SK-N-SH (cell line): ENCODE measurements at regions not wholly inside any gene's neighbourhood (a gene's known extent, or its start where the extent isn't known, plus 50 kb on each side); places are given as distances from the start of the nearest gene placed in this dataset.

Experiments used
- CTCF ChIA-PET: fragments of 300-600, 350-600 bp; formaldehyde crosslinking; extraction: SDS; loops from one replicate; lab custom pipeline; 2021; lab: Yijun Ruan, JAX
- POLR2A ChIA-PET: fragments of 350-600 bp; sonication (Branson Sonifier 250); formaldehyde crosslinking; extraction: SDS; loops from one replicate; lab custom pipeline; 2020; ENCODE audit warnings: antibody characterized with exemption, inconsistent platforms; lab: Yijun Ruan, JAX
- DNase-seq: peaks from one replicate; pipeline ENCODE4 v3.0.0; 2012
- H2AFZ ChIP-seq: fragments of 200-600 bp; sonication (generic); 2 replicates; pipeline ENCODE4 v1.8.1; 2016; ENCODE audit warnings: antibody characterized with exemption, mild to moderate bottlenecking, low read depth
- H3F3A ChIP-seq: fragments of 200-600 bp; sonication (generic); replicated peaks from 2 replicates; pipeline ENCODE3; 2016; ENCODE audit warnings: antibody characterized with exemption, mild to moderate bottlenecking; ENCODE audit not compliant: insufficient read depth
- H3K27ac ChIP-seq, 2 experiments: fragments of 200-500 bp in 1 of 2; fragments of 200-600 bp in 1 of 2; sonication (Bioruptor generic) in 1 of 2; sonication (generic), shearing (Covaris generic) in 1 of 2; 2 replicates each; pipeline versions ENCODE4 v1.5.1 to v1.6.1; 2014 to 2016; ENCODE audit warnings: low read depth in 2 of 2, inconsistent platforms in 1 of 2, low read length in 1 of 2, mild to moderate bottlenecking in 1 of 2, mixed read lengths in 1 of 2
- H3K27me3 ChIP-seq: fragments of 200-600 bp; sonication (generic), shearing (Covaris generic); 2 replicates; pipeline ENCODE4 v1.6.1; 2016; ENCODE audit warnings: mixed run types; ENCODE audit not compliant: insufficient read depth
- H3K36me3 ChIP-seq, 2 experiments: fragments of 200-500 bp in 1 of 2; fragments of 200-600 bp in 1 of 2; sonication (Bioruptor generic) in 1 of 2; sonication (generic) in 1 of 2; replicated peaks in 1 of 2; 2 replicates each; pipeline versions ENCODE3 to v1.5.1; 2014 to 2016; ENCODE audit warnings: low read length in 1 of 2, mild to moderate bottlenecking in 1 of 2; ENCODE audit not compliant: insufficient read depth in 2 of 2, control insufficient read depth in 1 of 2
- H3K4me1 ChIP-seq, 2 experiments: fragments of 200-500 bp in 1 of 2; fragments of 200-600 bp in 1 of 2; sonication (Bioruptor generic) in 1 of 2; sonication (generic), shearing (Covaris generic) in 1 of 2; 2 replicates each; pipeline versions ENCODE4 v1.5.1 to v1.6.1; 2014 to 2016; ENCODE audit warnings: low read depth in 1 of 2, low read length in 1 of 2, mixed run types in 1 of 2; ENCODE audit not compliant: insufficient read depth in 2 of 2, control insufficient read depth in 1 of 2
- H3K4me2 ChIP-seq: fragments of 200-600 bp; sonication (generic), shearing (Covaris generic); 2 replicates; pipeline ENCODE4 v1.6.1; 2017; ENCODE audit warnings: mixed run types
- H3K4me3 ChIP-seq, 2 experiments: fragments of 200-500 bp in 1 of 2; fragments of 200-600 bp in 1 of 2; sonication (Bioruptor generic) in 1 of 2; sonication (generic), shearing (Covaris generic) in 1 of 2; 2 replicates each; pipeline versions ENCODE4 v1.5.1 to v1.8.1; 2014 to 2016; ENCODE audit warnings: low read depth in 2 of 2, inconsistent platforms in 1 of 2, low read length in 1 of 2, mild to moderate bottlenecking in 1 of 2, mixed read lengths in 1 of 2, moderate library complexity in 1 of 2
- H3K79me2 ChIP-seq: fragments of 200-600 bp; sonication (generic); 2 replicates; pipeline ENCODE4 v1.8.1; 2017; ENCODE audit warnings: mild to moderate bottlenecking; ENCODE audit not compliant: insufficient read depth
- H3K9ac ChIP-seq: fragments of 200-600 bp; sonication (generic); 2 replicates; pipeline ENCODE4 v1.6.1; 2017; ENCODE audit warnings: mixed run types
- H3K9me2 ChIP-seq: fragments of 200-600 bp; sonication (generic); 2 replicates; pipeline ENCODE4 v1.6.1; 2017; ENCODE audit warnings: mixed run types
- H3K9me3 ChIP-seq: fragments of 200-600 bp; sonication (generic); 2 replicates; pipeline ENCODE4 v1.6.1; 2017; ENCODE audit warnings: mixed run types, mild to moderate bottlenecking, moderate library complexity
- H4K20me1 ChIP-seq: fragments of 200-600 bp; sonication (generic); 2 replicates; pipeline ENCODE4 v1.6.1; 2017; ENCODE audit warnings: mild to moderate bottlenecking, mixed run types; ENCODE audit not compliant: insufficient read depth
- CHD2 ChIP-seq: fragments of 150-350 bp; IDR thresholded peaks from 2 replicates; pipeline ENCODE4 v1.6.1; 2018; ENCODE audit warnings: low read length; ENCODE audit not compliant: partially characterized antibody
- ELF1 ChIP-seq: IDR thresholded peaks from 2 replicates; pipeline ENCODE4 v1.4.0; 2012
- EZH2phosphoT487 ChIP-seq: fragments of 200-600 bp; sonication (generic); IDR thresholded peaks from 2 replicates; pipeline ENCODE4 v1.6.1; 2017; ENCODE audit warnings: low read depth, mixed run types, mild to moderate bottlenecking, antibody characterized with exemption, moderate library complexity, borderline replicate concordance
- FOSL2 ChIP-seq: IDR thresholded peaks from 2 replicates; pipeline ENCODE4 v1.4.0; 2012; ENCODE audit warnings: low read depth, mild to moderate bottlenecking, moderate library complexity, borderline replicate concordance
- FOXJ3 ChIP-seq: sonication (generic); formaldehyde crosslinking; IDR thresholded peaks from 2 replicates; pipeline ENCODE4 v1.5.1; 2020; ENCODE audit warnings: mild to moderate bottlenecking, missing genetic modification reagents
- GABPA ChIP-seq: IDR thresholded peaks from 2 replicates; pipeline ENCODE4 v1.4.0; 2012; ENCODE audit warnings: low read depth, mild to moderate bottlenecking
- GATA2 ChIP-seq: sonication (generic); formaldehyde crosslinking; IDR thresholded peaks from 2 replicates; pipeline ENCODE4 v1.5.0; 2020; ENCODE audit warnings: mild to moderate bottlenecking, missing genetic modification reagents
- IRF3 ChIP-seq: fragments of 150-350 bp; IDR thresholded peaks from 2 replicates; pipeline ENCODE4 v1.6.1; 2016; ENCODE audit warnings: mild to moderate bottlenecking, low read depth, low read length
- JUND ChIP-seq: IDR thresholded peaks from 2 replicates; pipeline ENCODE4 v1.4.0; 2012
- MEF2A ChIP-seq: IDR thresholded peaks from 2 replicates; pipeline ENCODE4 v1.4.0; 2012; ENCODE audit warnings: low read depth, borderline replicate concordance
- MXI1 ChIP-seq: IDR thresholded peaks from 2 replicates; pipeline ENCODE4 v1.6.1; 2012; ENCODE audit warnings: mild to moderate bottlenecking, low read depth, low read length, improper control_type of control experiment
- PBX3 ChIP-seq: IDR thresholded peaks from 2 replicates; pipeline ENCODE4; 2012
- RCOR1 ChIP-seq: fragments of 150-350 bp; IDR thresholded peaks from 2 replicates; pipeline ENCODE4 v1.6.1; 2017; ENCODE audit warnings: antibody characterized with exemption, low read length
- RFX5 ChIP-seq: IDR thresholded peaks from 2 replicates; pipeline ENCODE4 v1.6.1; 2012; ENCODE audit warnings: mild to moderate bottlenecking, improper control_type of control experiment, low read length
- RXRA ChIP-seq: IDR thresholded peaks from 2 replicates; pipeline ENCODE4 v1.4.0; 2012; ENCODE audit warnings: low read depth, mild to moderate bottlenecking, borderline replicate concordance
- SIN3A ChIP-seq: IDR thresholded peaks from 2 replicates; pipeline ENCODE4 v1.6.1; 2012; ENCODE audit warnings: low read depth, mild to moderate bottlenecking, low read length, moderate library complexity, borderline replicate concordance
- SMC3 ChIP-seq: IDR thresholded peaks from 2 replicates; pipeline ENCODE4 v1.6.1; 2012; ENCODE audit warnings: low read depth, low read length, improper control_type of control experiment
- TCF12 ChIP-seq: IDR thresholded peaks from 2 replicates; pipeline ENCODE4 v1.4.0; 2012
- YY1 ChIP-seq: IDR thresholded peaks from 2 replicates; pipeline ENCODE4 v1.4.0; 2012; ENCODE audit warnings: low read depth, mild to moderate bottlenecking
- WGBS: methylation state at CpG from one replicate; pipeline ENCODE4 v1.1.6; 2017; ENCODE audit warnings: low lambda C conversion rate; 5-methylcytosine and 5-hydroxymethylcytosine counted together

GRCh38 chr13:104976986-104977385 is 1558.5 kb downstream of the EFNB2 start:
- no peak for DNase-seq
- TF ChIP-seq GABPA: no peak
- TF ChIP-seq FOXJ3 (CRISPR knock-in tag): no peak
- TF ChIP-seq RXRA: no peak
- no peak for TF ChIP-seq TCF12
- no peak for TF ChIP-seq EZH2phosphoT487
- no peak for TF ChIP-seq YY1
- TF ChIP-seq MXI1: no peak
- no peak for TF ChIP-seq FOSL2
- TF ChIP-seq JUND: no peak
- no peak for TF ChIP-seq GATA2 (CRISPR knock-in tag)
- no peak for TF ChIP-seq RCOR1
- no peak for TF ChIP-seq PBX3
- no peak for TF ChIP-seq RFX5
- CTCF ChIA-PET: no interaction called here
- no peaks in the 10 kb centered on the region for H3K27me3 ChIP-seq
- no peaks in the 10 kb centered on the region for H3K9me3 ChIP-seq
- no peak overlapping the region for H3K4me3 ChIP-seq
- no peaks in the 10 kb centered on the region for H3K4me1 ChIP-seq
- WGBS: 26% methylated on average over 2 of the region's 2 CpGs
- POLR2A ChIA-PET: no interaction called here
- no peaks in the 10 kb centered on the region for H3F3A ChIP-seq
- H4K20me1 ChIP-seq: no peaks in the 10 kb centered on the region
- H3K27ac ChIP-seq: no peak overlapping the region
- no peak overlapping the region for H3K4me2 ChIP-seq
- H2AFZ ChIP-seq: no peak overlapping the region
- no peaks in the 10 kb centered on the region for H3K79me2 ChIP-seq
- no peaks in the 10 kb centered on the region for H3K36me3 ChIP-seq
- no peaks in the 10 kb centered on the region; the same call in 1 of the 2 replicates for H3K9me2 ChIP-seq
- no peak overlapping the region for H3K9ac ChIP-seq

- H3K36me3 ChIP-seq: no peaks in the 10 kb centered on the region
- no peak overlapping the region for H3K4me3 ChIP-seq
- no peaks in the 10 kb centered on the region for H3K79me2 ChIP-seq
- no peak overlapping the region for H3K27ac ChIP-seq
- H3K27me3 ChIP-seq: no peaks in the 10 kb centered on the region
- H3K9ac ChIP-seq: no peak overlapping the region
- H4K20me1 ChIP-seq: no peaks in the 10 kb centered on the region
- H3K9me2 ChIP-seq: no peaks in the 10 kb centered on the region; the same call in 1 of the 2 replicates
- no peak overlapping the region for H3K4me2 ChIP-seq
- DNase-seq: no peak
- TF ChIP-seq ELF1: no peak
- no peak for TF ChIP-seq MEF2A
- TF ChIP-seq EZH2phosphoT487: no peak
- no peak for TF ChIP-seq SMC3
- no peak for TF ChIP-seq CHD2
- TF ChIP-seq SIN3A: no peak
- TF ChIP-seq IRF3: no peak
- TF ChIP-seq PBX3: no peak
- H3K4me1 ChIP-seq: no peaks in the 10 kb centered on the region
- H2AFZ ChIP-seq: no peak overlapping the region
- H3K9me3 ChIP-seq: no peaks in the 10 kb centered on the region
- WGBS: 40% methylated on average over 4 of the region's 4 CpGs
- ChIA-PET POLR2A (no interaction called here), CTCF (no interaction called here)
- H3F3A ChIP-seq: no peaks in the 10 kb centered on the region
Observed at GRCh38 chr13:104975272-104975671, 1560.2 kb downstream of the EFNB2 start.
